GM12892 (cell line): ENCODE measurements at regions not wholly inside any gene's neighbourhood (a gene's known extent, or its start where the extent isn't known, plus 50 kb on each side); places are given as distances from the start of the nearest gene placed in this dataset.

Experiments used
- POLR2A ChIP-seq: IDR thresholded peaks from 2 replicates; pipeline ENCODE4 v1.6.1; 2011; ENCODE audit warnings: low read depth, low read length, control low read depth
- POLR2AphosphoS5 ChIP-seq: IDR thresholded peaks from 2 replicates; pipeline ENCODE4 v1.6.1; 2011; ENCODE audit warnings: low read depth, low read length, control low read depth

GRCh38 chr12:97051341-97051740 lies 144.3 kb downstream of the NEDD1 start:
- TF ChIP-seq POLR2AphosphoS5 (no peak), POLR2A (no peak)
